ENCODE measurements at regions not wholly inside any gene's neighbourhood (a gene's known extent, or its start where the extent isn't known, plus 50 kb on each side); places are given as distances from the start of the nearest gene placed in this dataset.

DNA sequence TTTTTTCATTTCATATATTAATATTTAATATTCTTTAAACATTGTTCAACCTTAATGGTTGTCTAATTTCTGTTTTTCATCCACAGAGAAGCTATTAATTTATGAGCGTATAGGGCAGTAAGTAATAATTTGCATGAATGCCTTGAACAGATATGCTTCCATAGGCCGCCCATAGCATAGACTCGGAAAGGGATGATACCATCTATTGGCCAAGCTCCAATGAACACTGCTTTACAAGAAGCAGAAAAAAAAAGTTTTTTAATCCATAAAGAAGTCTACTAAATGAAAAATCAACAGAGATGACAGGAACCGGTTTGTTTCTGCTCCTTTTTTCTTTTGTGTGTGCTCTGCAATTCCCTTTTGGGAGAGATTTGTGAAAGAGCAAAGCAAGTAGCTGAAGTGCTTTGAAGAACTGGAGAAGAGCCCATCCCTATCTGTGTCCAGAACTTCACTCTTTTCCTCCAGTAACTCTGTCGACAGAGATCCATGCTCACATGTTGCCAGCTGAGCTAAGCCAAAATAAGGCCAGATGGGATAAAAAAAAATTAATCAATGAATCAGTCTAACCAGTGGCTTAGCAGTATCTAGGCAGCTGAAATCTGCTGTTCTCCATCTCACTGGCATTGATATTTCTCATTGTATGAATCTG is 215.9 kb upstream of the SOX21 start:
- Histone ChIP-seq H3K4me3 (ENCODE audit: low read depth in 1 of 2, low read length in 2 of 2) (no peak overlapping the region), H3K27ac (ENCODE audit: low read length) (no peak overlapping the region), H3K9me3 (ENCODE audit: insufficient read depth, low read length, severe bottlenecking) (peaks cover 1% of the 10 kb centered on the region), H3K36me3 (ENCODE audit: insufficient read depth, low read length) (no peaks in the 10 kb centered on the region), H3K4me2 (ENCODE audit: insufficient read depth, low read length) (no peak overlapping the region), H2AFZ (ENCODE audit: low read depth, low read length) (no peak overlapping the region), H3K27me3 (ENCODE audit: insufficient read depth, low read length, poor library complexity) (no peaks in the 10 kb centered on the region), H3K9ac (ENCODE audit: low read depth, low read length) (no peak overlapping the region), H4K20me1 (ENCODE audit: insufficient read depth, low read length) (no peaks in the 10 kb centered on the region), H3K79me2 (ENCODE audit: insufficient read depth, low read length) (no peaks in the 10 kb centered on the region), H3K4me1 (ENCODE audit: insufficient read depth, low read length) (no peaks in the 10 kb centered on the region)
- no peak for ATAC-seq (ENCODE audit: insufficient read depth, low read depth)
- no peak for DNase-seq
- TF ChIP-seq EZH2 (IDR thresholded peaks at IDR 0.05; ENCODE audit: borderline replicate concordance, low read depth, low read length, severe bottlenecking), result no peak

DNA sequence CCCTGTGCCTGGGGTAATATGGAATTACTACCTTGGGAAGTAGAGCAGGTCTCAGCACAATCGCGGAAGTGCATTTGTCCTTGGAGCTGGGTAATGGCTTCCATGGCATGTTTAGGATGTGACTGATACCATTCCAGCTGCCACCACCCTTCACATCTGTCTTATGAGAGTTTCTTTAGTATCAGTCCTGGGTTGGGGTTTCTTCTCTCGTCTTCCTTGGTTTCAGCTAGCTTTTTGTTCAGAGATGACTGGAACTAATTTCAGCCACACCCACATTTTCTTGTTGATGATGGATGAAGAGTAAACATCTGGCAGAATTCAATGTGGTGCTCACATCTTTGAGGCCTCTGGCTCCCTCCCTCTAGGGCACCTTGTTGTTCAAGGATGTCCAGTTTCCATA is 212.9 kb upstream of the SOX21 start:
- ATAC-seq (ENCODE audit: insufficient read depth, low read depth) (no peak), DNase-seq (no peak)
- no peak overlapping the region for H2AFZ ChIP-seq (ENCODE audit: low read depth, low read length)
- no peak overlapping the region for H3K4me2 ChIP-seq (ENCODE audit: insufficient read depth, low read length)
- H3K27ac ChIP-seq (ENCODE audit: low read length), result no peak overlapping the region
- no peak for TF ChIP-seq EZH2 (IDR thresholded peaks at IDR 0.05; ENCODE audit: borderline replicate concordance, low read depth, low read length, severe bottlenecking)
- TF ChIP-seq, protein P1, sequence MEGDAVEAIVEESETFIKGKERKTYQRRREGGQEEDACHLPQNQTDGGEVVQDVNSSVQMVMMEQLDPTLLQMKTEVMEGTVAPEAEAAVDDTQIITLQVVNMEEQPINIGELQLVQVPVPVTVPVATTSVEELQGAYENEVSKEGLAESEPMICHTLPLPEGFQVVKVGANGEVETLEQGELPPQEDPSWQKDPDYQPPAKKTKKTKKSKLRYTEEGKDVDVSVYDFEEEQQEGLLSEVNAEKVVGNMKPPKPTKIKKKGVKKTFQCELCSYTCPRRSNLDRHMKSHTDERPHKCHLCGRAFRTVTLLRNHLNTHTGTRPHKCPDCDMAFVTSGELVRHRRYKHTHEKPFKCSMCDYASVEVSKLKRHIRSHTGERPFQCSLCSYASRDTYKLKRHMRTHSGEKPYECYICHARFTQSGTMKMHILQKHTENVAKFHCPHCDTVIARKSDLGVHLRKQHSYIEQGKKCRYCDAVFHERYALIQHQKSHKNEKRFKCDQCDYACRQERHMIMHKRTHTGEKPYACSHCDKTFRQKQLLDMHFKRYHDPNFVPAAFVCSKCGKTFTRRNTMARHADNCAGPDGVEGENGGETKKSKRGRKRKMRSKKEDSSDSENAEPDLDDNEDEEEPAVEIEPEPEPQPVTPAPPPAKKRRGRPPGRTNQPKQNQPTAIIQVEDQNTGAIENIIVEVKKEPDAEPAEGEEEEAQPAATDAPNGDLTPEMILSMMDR (IDR thresholded peaks at IDR 0.05; ENCODE audit: borderline replicate concordance, extremely low read depth, low read length, poor library complexity, severe bottlenecking), result no peak
- H3K9ac ChIP-seq (ENCODE audit: low read depth, low read length), result no peak overlapping the region
- no peaks in the 10 kb centered on the region for H3K36me3 ChIP-seq (ENCODE audit: insufficient read depth, low read length)
- H3K79me2 ChIP-seq (ENCODE audit: insufficient read depth, low read length), result no peaks in the 10 kb centered on the region
- H3K4me1 ChIP-seq (ENCODE audit: insufficient read depth, low read length), result no peaks in the 10 kb centered on the region
- no peaks in the 10 kb centered on the region for H3K27me3 ChIP-seq (ENCODE audit: insufficient read depth, low read length, poor library complexity)
- no peaks in the 10 kb centered on the region for H3K9me3 ChIP-seq (ENCODE audit: insufficient read depth, low read length, severe bottlenecking)
- H3K4me3 ChIP-seq (ENCODE audit: low read depth in 1 of 2, low read length in 2 of 2), result no peak overlapping the region
- no peaks in the 10 kb centered on the region for H4K20me1 ChIP-seq (ENCODE audit: insufficient read depth, low read length)

DNA sequence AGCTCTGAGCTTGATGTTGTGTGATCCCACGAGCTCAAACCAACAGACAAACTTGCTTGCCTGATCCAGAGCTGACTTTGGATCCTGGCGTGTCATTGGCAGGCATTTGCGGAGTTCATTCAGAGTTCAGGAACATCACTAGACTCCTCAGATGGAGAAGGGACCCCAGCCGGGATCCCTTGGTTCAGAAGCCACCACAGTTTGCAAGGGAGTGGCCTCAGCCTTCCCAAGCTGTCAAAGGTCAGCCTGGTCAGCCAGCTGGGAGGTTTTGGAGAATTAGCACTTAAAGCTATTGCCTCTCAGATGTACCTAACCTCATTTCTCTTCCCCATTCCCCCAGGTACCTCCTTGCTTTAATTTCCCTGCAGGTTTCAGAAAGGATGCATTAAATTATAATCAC is 208.8 kb upstream of the SOX21 start:
- DNase-seq (no peak), ATAC-seq (ENCODE audit: insufficient read depth, low read depth) (no peak)
- Histone ChIP-seq H3K9ac (ENCODE audit: low read depth, low read length) (no peak overlapping the region), H3K36me3 (ENCODE audit: insufficient read depth, low read length) (no peaks in the 10 kb centered on the region), H3K27me3 (ENCODE audit: insufficient read depth, low read length, poor library complexity) (no peaks in the 10 kb centered on the region), H3K4me3 (ENCODE audit: low read depth in 1 of 2, low read length in 2 of 2) (no peak overlapping the region), H3K27ac (ENCODE audit: low read length) (no peak overlapping the region), H4K20me1 (ENCODE audit: insufficient read depth, low read length) (no peaks in the 10 kb centered on the region), H3K79me2 (ENCODE audit: insufficient read depth, low read length) (no peaks in the 10 kb centered on the region), H3K4me2 (ENCODE audit: insufficient read depth, low read length) (no peak overlapping the region), H3K4me1 (ENCODE audit: insufficient read depth, low read length) (no peaks in the 10 kb centered on the region), H3K9me3 (ENCODE audit: insufficient read depth, low read length, severe bottlenecking) (no peaks in the 10 kb centered on the region), H2AFZ (ENCODE audit: low read depth, low read length) (no peak overlapping the region)
- TF ChIP-seq, protein P1 (IDR thresholded peaks at IDR 0.05; ENCODE audit: borderline replicate concordance, extremely low read depth, low read length, poor library complexity, severe bottlenecking), result no peak
- TF ChIP-seq EZH2 (IDR thresholded peaks at IDR 0.05; ENCODE audit: borderline replicate concordance, low read depth, low read length, severe bottlenecking), result no peak

DNA sequence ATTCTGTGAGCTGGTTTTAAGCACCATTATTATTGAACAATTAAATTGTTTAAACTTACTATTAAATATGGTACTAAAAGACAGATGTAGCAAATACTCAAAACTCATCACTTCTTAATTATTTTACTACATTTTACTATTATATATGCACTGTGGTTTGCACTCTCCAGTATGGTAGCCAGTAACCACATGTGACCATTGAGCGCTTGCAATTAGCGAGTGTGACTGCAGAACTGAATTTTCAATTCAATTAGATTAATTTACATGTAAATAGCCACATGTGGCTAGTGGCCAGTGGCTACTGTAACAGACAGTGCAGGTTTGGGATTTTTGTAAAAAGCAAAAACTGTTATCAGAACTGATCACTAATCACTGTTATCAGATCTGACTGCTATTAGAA is 208.2 kb upstream of the SOX21 start:
- H4K20me1 ChIP-seq (ENCODE audit: insufficient read depth, low read length), result no peaks in the 10 kb centered on the region
- no peak overlapping the region for H3K9ac ChIP-seq (ENCODE audit: low read depth, low read length)
- no peak overlapping the region for H2AFZ ChIP-seq (ENCODE audit: low read depth, low read length)
- no peak for DNase-seq
- H3K27me3 ChIP-seq (ENCODE audit: insufficient read depth, low read length, poor library complexity), result no peaks in the 10 kb centered on the region
- H3K4me3 ChIP-seq (ENCODE audit: low read depth in 1 of 2, low read length in 2 of 2), result no peak overlapping the region
- H3K27ac ChIP-seq (ENCODE audit: low read length), result no peak overlapping the region
- H3K79me2 ChIP-seq (ENCODE audit: insufficient read depth, low read length), result no peaks in the 10 kb centered on the region
- no peaks in the 10 kb centered on the region for H3K4me1 ChIP-seq (ENCODE audit: insufficient read depth, low read length)
- no peaks in the 10 kb centered on the region for H3K9me3 ChIP-seq (ENCODE audit: insufficient read depth, low read length, severe bottlenecking)
- TF ChIP-seq, protein P1 (IDR thresholded peaks at IDR 0.05; ENCODE audit: borderline replicate concordance, extremely low read depth, low read length, poor library complexity, severe bottlenecking), result no peak
- no peak for TF ChIP-seq EZH2 (IDR thresholded peaks at IDR 0.05; ENCODE audit: borderline replicate concordance, low read depth, low read length, severe bottlenecking)
- H3K4me2 ChIP-seq (ENCODE audit: insufficient read depth, low read length), result no peak overlapping the region
- no peak for ATAC-seq (ENCODE audit: insufficient read depth, low read depth)
- no peaks in the 10 kb centered on the region for H3K36me3 ChIP-seq (ENCODE audit: insufficient read depth, low read length)

Measured in DND-41 (cell line).